Stomach (tissue), 8 donors: ENCODE measurements at regions not wholly inside any gene's neighbourhood (a gene's known extent, or its start where the extent isn't known, plus 50 kb on each side); places are given as distances from the start of the nearest gene placed in this dataset.
A peak's percentile ranks its signal among the peaks of the same experiment; 100 is the strongest.
"Not testable (repeated sequence)": the region's sequence is repeated elsewhere in the genome, so short reads cannot be mapped to it uniquely, and the experiment has no call there.

Source experiments
- DNase-seq, 2 donors: peaks; one replicate each; pipeline versions ENCODE4 v3.0.0 to v3.0.0-alpha.2; 2013 to 2019
- H3K27ac ChIP-seq, 5 donors: fragments of 200-600 bp in 4 of 5; sonication (generic) in 4 of 5; one replicate each; pipeline ENCODE4 v1.5.1; 2013 to 2019; ENCODE audit warnings: mild to moderate bottlenecking in 1 of 5, moderate library complexity in 1 of 5
- H3K27me3 ChIP-seq, 3 donors: fragments of 200-600 bp; sonication (generic); one replicate each; pipeline ENCODE4 v1.5.1; 2017 to 2019; ENCODE audit warnings: mixed run types in 1 of 3
- H3K36me3 ChIP-seq, 4 donors: fragments of 200-600 bp; sonication (generic); 1 replicate in 3 of 4; 2 replicates in 1 of 4; pipeline ENCODE4 v1.5.1; 2016 to 2019
- H3K4me1 ChIP-seq, 4 donors: fragments of 200-600 bp; sonication (generic); one replicate each; pipeline ENCODE4 v1.5.1; 2016 to 2019
- H3K4me3 ChIP-seq, 4 donors: fragments of 200-600 bp; sonication (generic) in 3 of 4; one replicate each; pipeline ENCODE4 v1.5.1; 2016 to 2019; ENCODE audit warnings: mild to moderate bottlenecking in 1 of 4
- H3K9me3 ChIP-seq, 4 donors: fragments of 200-600 bp; sonication (generic); one replicate each; pipeline ENCODE4 v1.5.1; 2016 to 2019
- EP300 ChIP-seq: sonication (generic); formaldehyde crosslinking; IDR thresholded peaks from one replicate; pipeline ENCODE4 v1.6.1; 2017; ENCODE audit warnings: antibody characterized with exemption
- POLR2A ChIP-seq, 4 donors: fragments of 450-650 bp; IDR thresholded peaks; one replicate each; pipeline ENCODE4 v1.6.1; 2016; ENCODE audit warnings: antibody characterized with exemption in 4 of 4, control low read depth in 2 of 4, mild to moderate bottlenecking in 1 of 4, moderate library complexity in 1 of 4
- POLR2AphosphoS5 ChIP-seq, 3 donors: sonication (generic); formaldehyde crosslinking; IDR thresholded peaks; one replicate each; pipeline ENCODE4 v1.6.1; 2016; ENCODE audit warnings: antibody characterized with exemption in 3 of 3
- WGBS, 5 donors: extraction: QIAGEN DNeasy Blood & Tissue Kit in 3 of 5; methylation state at CpG; one replicate each; pipeline versions ENCODE4 v1.1.5 to v1.1.7; 2013 to 2018; 5-methylcytosine and 5-hydroxymethylcytosine counted together
- intact Hi-C: fragments of 100-400 bp; cut with DNase I; formaldehyde crosslinking; loops from one replicate; pipeline ENCODE4 v1.15.1; 2023; ENCODE audit warnings: low total_unique reads
- TF ChIP-seq, protein P1 (sequence below), 7 experiments: fragments of 450-650 bp in 4 of 7; fragments of 200-600 bp in 3 of 7; sonication (generic) in 3 of 7; IDR thresholded peaks; one replicate each; pipeline ENCODE4 v1.5.1; 2016 to 2019; ENCODE audit warnings: antibody characterized with exemption in 7 of 7, control low read depth in 2 of 7, mild to moderate bottlenecking in 1 of 7
- donor health status: healthy with polysubstance abuse.
- donor health status: Bipolar disorder and iron deficiency.
- donor health status: healthy.

GRCh38 chr6:1163501-1163900 lies 148.4 kb upstream of the FOXQ1 start:
- Histone ChIP-seq H3K4me3 (no peak overlapping the region), H3K27me3 (no peaks in the 10 kb centered on the region), H3K9me3 (no peaks in the 10 kb centered on the region), H3K27ac (no peak overlapping the region), H3K36me3 (no peaks in the 10 kb centered on the region), H3K4me1 (peaks cover 6 to 25% (median 13%) of the 10 kb centered on the region in 4 donors)
- 79 to 90% (median 86%) methylated on average over 5 of the region's 5 CpGs for WGBS, 5 donors
- no peak for DNase-seq
- TF ChIP-seq POLR2A (IDR thresholded peaks at IDR 0.05) = no peak
- TF ChIP-seq, protein P1, sequence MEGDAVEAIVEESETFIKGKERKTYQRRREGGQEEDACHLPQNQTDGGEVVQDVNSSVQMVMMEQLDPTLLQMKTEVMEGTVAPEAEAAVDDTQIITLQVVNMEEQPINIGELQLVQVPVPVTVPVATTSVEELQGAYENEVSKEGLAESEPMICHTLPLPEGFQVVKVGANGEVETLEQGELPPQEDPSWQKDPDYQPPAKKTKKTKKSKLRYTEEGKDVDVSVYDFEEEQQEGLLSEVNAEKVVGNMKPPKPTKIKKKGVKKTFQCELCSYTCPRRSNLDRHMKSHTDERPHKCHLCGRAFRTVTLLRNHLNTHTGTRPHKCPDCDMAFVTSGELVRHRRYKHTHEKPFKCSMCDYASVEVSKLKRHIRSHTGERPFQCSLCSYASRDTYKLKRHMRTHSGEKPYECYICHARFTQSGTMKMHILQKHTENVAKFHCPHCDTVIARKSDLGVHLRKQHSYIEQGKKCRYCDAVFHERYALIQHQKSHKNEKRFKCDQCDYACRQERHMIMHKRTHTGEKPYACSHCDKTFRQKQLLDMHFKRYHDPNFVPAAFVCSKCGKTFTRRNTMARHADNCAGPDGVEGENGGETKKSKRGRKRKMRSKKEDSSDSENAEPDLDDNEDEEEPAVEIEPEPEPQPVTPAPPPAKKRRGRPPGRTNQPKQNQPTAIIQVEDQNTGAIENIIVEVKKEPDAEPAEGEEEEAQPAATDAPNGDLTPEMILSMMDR (IDR thresholded peaks at IDR 0.05) = no peak
- TF ChIP-seq EP300 = no peak
- no peak for TF ChIP-seq POLR2AphosphoS5 (IDR thresholded peaks at IDR 0.05)
- intact Hi-C loops = no loop called here

DNA sequence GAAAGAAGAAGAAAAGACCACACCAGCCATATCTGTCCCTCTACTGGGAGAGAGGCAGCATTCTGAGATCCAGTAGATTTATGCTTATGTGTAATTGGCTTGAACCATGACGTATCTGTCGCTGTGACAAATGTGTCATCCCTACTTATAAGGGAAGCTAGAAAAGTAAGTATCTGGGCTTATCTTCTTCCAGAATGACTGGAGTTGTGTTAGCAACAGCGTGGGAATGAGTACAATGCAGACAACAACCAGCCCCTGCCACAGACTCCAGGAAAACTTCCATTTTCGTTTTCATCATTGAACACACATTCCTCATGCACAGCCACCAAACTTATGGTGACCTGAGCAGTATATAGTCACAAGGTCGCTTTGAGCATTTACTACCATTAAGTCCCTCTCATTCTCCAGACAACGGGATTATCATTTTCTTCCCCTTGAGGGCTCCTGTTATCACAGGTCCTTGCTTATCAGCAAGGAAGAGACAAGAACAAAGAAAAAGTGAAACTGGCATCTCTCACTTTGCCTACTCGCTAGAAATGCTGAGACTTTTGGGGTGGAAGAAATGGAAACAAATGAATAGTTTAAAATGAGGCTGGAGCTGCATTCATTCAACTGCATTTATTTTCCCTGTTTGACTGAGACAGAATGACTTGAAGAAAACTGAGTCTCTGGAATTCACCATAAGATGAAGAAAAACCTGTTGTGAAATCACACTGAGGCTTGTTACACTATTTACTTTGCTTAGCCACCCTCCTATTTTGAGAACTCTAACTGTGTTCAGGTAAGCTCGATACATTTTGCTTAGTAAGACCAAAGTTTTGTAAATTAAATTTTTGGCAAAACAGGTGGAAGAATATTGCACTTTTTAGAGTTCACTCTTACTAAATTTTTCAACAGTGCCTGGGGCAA lies 149.3 kb upstream of the FOXQ1 start:
- Histone ChIP-seq H3K4me1 (peaks cover 6 to 25% (median 13%) of the 10 kb centered on the region in 4 donors), H3K4me3 (peak overlapping the region in 3 of 4 donors; percentile 7 to 28 (median 21)), H3K27ac (no peak overlapping the region), H3K36me3 (no peaks in the 10 kb centered on the region), H3K9me3 (no peaks in the 10 kb centered on the region), H3K27me3 (no peaks in the 10 kb centered on the region)
- TF ChIP-seq, protein P1 (IDR thresholded peaks at IDR 0.05) = no peak
- no peak for TF ChIP-seq POLR2A (IDR thresholded peaks at IDR 0.05)
- no peak for TF ChIP-seq EP300
- WGBS, 5 donors = 38 to 51% (median 46%) methylated on average over 8 of the region's 8 CpGs
- intact Hi-C loops = no loop called here
- DNase-seq = no peak

DNA sequence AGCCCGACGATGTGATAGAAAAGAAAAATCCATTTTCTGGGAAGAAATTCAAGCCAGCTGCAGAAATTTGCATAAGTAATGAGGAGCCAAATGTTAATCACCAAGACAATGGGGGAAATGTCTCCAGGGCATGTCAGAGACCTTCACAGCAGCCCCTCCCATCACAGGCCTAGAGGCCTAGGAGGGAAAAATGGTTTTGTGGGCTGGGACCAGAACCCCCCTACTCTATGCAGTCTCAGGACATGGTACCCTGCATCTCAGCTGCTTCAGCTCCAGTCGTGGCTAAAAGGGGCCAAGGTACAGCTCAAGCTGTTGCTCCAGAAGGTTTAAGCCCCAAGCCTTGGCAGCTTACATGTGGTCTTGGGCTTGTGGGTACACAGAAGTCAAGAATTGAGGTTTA lies 155.5 kb upstream of the FOXQ1 start:
- H3K4me1 ChIP-seq, H3K27me3 ChIP-seq, H3K4me3 ChIP-seq, DNase-seq, H3K27ac ChIP-seq, H3K36me3 ChIP-seq, intact Hi-C loops: not testable (repeated sequence)
- WGBS, 5 donors = 81 to 100% (median 87%) methylated on average over 3 of the region's 3 CpGs
- H3K9me3 ChIP-seq = peaks cover 0 to 12% (median 8%) of the 10 kb centered on the region in 4 donors

GRCh38 chr6:1153696-1154245 lies 158.1 kb upstream of the FOXQ1 start:
- no peak for DNase-seq
- Histone ChIP-seq H3K27me3 (peaks cover 0 to 4% (median 0%) of the 10 kb centered on the region in 3 donors), H3K4me3 (no peak overlapping the region), H3K9me3 (peaks cover 0 to 12% (median 8%) of the 10 kb centered on the region in 4 donors), H3K27ac (no peak overlapping the region), H3K4me1 (no peaks in the 10 kb centered on the region), H3K36me3 (no peaks in the 10 kb centered on the region)
- TF ChIP-seq POLR2A (IDR thresholded peaks at IDR 0.05) (no peak), EP300 (no peak), POLR2AphosphoS5 (IDR thresholded peaks at IDR 0.05) (no peak)
- TF ChIP-seq, protein P1 (IDR thresholded peaks at IDR 0.05) = no peak
- intact Hi-C loops = no loop called here

- intact Hi-C loops = no loop called here
- Histone ChIP-seq H3K36me3 (no peaks in the 10 kb centered on the region), H3K4me3 (no peak overlapping the region), H3K27ac (no peak overlapping the region), H3K9me3 (no peaks in the 10 kb centered on the region), H3K4me1 (no peaks in the 10 kb centered on the region), H3K27me3 (peaks cover 0 to 20% (median 0%) of the 10 kb centered on the region in 3 donors)
- TF ChIP-seq EP300 (no peak), POLR2A (IDR thresholded peaks at IDR 0.05) (no peak)
- no peak for DNase-seq
Measured at GRCh38 chr6:1146500-1146899, 165.4 kb upstream of the FOXQ1 start.
